ENCODE measurements at regions not wholly inside any gene's neighbourhood (a gene's known extent, or its start where the extent isn't known, plus 50 kb on each side); places are given as distances from the start of the nearest gene placed in this dataset.

DNA sequence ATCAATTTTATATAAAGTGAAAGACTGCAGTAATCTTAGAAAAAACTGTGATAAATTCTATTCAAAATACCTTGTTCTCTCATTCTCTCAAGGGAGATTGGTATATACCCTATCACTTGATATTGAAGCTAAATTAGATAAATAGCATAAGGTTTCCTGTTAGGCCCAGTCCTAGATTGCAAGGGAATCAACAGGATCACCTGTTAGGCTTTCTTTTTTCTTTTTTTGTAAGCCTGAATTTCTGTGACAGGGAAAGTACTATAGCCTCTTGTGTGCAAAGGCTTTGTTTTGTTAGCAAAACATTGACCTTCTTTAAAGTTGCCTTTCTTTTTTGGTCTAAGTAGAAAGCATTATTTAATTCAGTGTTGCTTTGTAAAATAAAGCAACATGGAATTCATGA is 100.0 kb downstream of the HAUS1 start:
- TF ChIP-seq, protein P1, sequence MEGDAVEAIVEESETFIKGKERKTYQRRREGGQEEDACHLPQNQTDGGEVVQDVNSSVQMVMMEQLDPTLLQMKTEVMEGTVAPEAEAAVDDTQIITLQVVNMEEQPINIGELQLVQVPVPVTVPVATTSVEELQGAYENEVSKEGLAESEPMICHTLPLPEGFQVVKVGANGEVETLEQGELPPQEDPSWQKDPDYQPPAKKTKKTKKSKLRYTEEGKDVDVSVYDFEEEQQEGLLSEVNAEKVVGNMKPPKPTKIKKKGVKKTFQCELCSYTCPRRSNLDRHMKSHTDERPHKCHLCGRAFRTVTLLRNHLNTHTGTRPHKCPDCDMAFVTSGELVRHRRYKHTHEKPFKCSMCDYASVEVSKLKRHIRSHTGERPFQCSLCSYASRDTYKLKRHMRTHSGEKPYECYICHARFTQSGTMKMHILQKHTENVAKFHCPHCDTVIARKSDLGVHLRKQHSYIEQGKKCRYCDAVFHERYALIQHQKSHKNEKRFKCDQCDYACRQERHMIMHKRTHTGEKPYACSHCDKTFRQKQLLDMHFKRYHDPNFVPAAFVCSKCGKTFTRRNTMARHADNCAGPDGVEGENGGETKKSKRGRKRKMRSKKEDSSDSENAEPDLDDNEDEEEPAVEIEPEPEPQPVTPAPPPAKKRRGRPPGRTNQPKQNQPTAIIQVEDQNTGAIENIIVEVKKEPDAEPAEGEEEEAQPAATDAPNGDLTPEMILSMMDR (IDR thresholded peaks at IDR 0.05 in 2 of 3, conservative IDR thresholded peaks at IDR 0.05 in 1 of 3; ENCODE audit: borderline replicate concordance in 1 of 3, insufficient read depth in 1 of 3, low read depth in 2 of 3, low read length in 2 of 3): no peak
- TF ChIP-seq, protein P2, sequence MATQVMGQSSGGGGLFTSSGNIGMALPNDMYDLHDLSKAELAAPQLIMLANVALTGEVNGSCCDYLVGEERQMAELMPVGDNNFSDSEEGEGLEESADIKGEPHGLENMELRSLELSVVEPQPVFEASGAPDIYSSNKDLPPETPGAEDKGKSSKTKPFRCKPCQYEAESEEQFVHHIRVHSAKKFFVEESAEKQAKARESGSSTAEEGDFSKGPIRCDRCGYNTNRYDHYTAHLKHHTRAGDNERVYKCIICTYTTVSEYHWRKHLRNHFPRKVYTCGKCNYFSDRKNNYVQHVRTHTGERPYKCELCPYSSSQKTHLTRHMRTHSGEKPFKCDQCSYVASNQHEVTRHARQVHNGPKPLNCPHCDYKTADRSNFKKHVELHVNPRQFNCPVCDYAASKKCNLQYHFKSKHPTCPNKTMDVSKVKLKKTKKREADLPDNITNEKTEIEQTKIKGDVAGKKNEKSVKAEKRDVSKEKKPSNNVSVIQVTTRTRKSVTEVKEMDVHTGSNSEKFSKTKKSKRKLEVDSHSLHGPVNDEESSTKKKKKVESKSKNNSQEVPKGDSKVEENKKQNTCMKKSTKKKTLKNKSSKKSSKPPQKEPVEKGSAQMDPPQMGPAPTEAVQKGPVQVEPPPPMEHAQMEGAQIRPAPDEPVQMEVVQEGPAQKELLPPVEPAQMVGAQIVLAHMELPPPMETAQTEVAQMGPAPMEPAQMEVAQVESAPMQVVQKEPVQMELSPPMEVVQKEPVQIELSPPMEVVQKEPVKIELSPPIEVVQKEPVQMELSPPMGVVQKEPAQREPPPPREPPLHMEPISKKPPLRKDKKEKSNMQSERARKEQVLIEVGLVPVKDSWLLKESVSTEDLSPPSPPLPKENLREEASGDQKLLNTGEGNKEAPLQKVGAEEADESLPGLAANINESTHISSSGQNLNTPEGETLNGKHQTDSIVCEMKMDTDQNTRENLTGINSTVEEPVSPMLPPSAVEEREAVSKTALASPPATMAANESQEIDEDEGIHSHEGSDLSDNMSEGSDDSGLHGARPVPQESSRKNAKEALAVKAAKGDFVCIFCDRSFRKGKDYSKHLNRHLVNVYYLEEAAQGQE (IDR thresholded peaks at IDR 0.05; ENCODE audit: low read depth): no peak

All from HCT116 (cell line).